ENCODE measurements at regions not wholly inside any gene's neighbourhood (a gene's known extent, or its start where the extent isn't known, plus 50 kb on each side); places are given as distances from the start of the nearest gene placed in this dataset.

DNA sequence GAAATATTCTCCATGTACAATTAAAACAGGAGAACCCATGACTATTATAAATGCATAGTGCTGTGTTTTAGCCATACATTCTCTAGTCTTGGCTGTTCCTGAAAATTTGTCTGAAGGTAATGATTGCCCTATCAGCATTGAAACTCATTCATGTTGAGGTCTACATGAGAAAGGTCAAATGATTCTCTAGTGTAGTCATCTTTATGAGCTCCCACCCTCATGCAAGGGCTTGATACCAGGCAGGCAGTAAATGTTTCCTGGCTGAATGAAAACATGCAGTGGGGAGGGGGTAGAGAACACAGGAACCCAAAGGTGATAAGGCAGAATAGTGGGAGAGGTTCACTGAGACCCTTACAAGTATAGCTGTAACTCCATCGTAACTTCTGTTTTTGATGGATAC, 424.3 kb downstream of the COG6 start:
- Mint-ChIP-seq H3K27me3 (ENCODE audit: insufficient read depth, unreplicated experiment) (no peaks in the 10 kb centered on the region), H3K27ac (ENCODE audit: unreplicated experiment) (no peak overlapping the region), H3K4me3 (ENCODE audit: unreplicated experiment) (no peak overlapping the region), H3K9me3 (ENCODE audit: unreplicated experiment) (no peaks in the 10 kb centered on the region), H3K36me3 (ENCODE audit: insufficient read depth, unreplicated experiment) (no peaks in the 10 kb centered on the region), H3K4me1 (ENCODE audit: low read depth, unreplicated experiment) (no peaks in the 10 kb centered on the region)
- ChIA-PET CTCF (no interaction called here), POLR2A (no interaction called here)
- H3K4me1 ChIP-seq = no peaks in the 10 kb centered on the region
- no peaks in the 10 kb centered on the region for H3K9me3 ChIP-seq
- no peak overlapping the region for H3K4me3 ChIP-seq (ENCODE audit: low read depth, low read length)
- BruUV-seq (replicated peaks) = no TSS peak
- TF ChIP-seq, protein P1, sequence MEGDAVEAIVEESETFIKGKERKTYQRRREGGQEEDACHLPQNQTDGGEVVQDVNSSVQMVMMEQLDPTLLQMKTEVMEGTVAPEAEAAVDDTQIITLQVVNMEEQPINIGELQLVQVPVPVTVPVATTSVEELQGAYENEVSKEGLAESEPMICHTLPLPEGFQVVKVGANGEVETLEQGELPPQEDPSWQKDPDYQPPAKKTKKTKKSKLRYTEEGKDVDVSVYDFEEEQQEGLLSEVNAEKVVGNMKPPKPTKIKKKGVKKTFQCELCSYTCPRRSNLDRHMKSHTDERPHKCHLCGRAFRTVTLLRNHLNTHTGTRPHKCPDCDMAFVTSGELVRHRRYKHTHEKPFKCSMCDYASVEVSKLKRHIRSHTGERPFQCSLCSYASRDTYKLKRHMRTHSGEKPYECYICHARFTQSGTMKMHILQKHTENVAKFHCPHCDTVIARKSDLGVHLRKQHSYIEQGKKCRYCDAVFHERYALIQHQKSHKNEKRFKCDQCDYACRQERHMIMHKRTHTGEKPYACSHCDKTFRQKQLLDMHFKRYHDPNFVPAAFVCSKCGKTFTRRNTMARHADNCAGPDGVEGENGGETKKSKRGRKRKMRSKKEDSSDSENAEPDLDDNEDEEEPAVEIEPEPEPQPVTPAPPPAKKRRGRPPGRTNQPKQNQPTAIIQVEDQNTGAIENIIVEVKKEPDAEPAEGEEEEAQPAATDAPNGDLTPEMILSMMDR (IDR thresholded peaks at IDR 0.05; ENCODE audit: insufficient read depth in 1 of 2, low read depth in 1 of 2, low read length in 1 of 2, severe bottlenecking in 1 of 2, unreplicated experiment in 1 of 2) = no peak
- intact Hi-C loops (cut with micrococcal nuclease; ENCODE audit: unreplicated experiment) = no loop called here
- no peaks in the 10 kb centered on the region for H3K36me3 ChIP-seq (ENCODE audit: control insufficient read depth, insufficient read depth, low read length)
- no peak for DNase-seq
- H3K27me3 ChIP-seq (replicated peaks; ENCODE audit: control insufficient read depth, insufficient read depth, low read length) = no peaks in the 10 kb centered on the region

DNA sequence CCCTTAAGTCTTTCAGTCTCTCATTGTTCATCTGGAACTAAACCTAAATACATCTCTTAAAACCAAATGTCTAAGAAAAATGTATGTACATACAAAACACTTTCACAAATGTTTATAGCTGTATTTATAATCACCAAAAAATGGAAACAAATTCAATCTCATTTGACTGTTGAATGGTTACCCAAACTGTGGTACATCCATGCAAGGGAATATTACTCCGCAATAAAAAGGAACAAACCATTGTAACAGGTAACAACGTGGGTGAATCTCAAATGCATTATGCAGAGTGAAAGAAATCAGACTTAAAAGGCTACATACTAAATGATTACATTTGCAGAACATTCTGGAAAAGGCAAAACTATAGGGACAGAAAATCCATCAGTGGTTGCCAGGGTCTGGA, 425.2 kb downstream of the COG6 start:
- no peaks in the 10 kb centered on the region for H3K27me3 Mint-ChIP-seq (ENCODE audit: insufficient read depth, unreplicated experiment)
- Histone ChIP-seq H3K27me3 (replicated peaks; ENCODE audit: control insufficient read depth, insufficient read depth, low read length) (no peaks in the 10 kb centered on the region), H3K36me3 (ENCODE audit: control insufficient read depth, insufficient read depth, low read length) (no peaks in the 10 kb centered on the region), H3K4me3 (ENCODE audit: low read depth, low read length) (no peak overlapping the region), H3K4me1 (no peaks in the 10 kb centered on the region), H3K9me3 (no peaks in the 10 kb centered on the region)
- H3K36me3 Mint-ChIP-seq (ENCODE audit: insufficient read depth, unreplicated experiment) = no peaks in the 10 kb centered on the region
- ChIA-PET POLR2A (no interaction called here), CTCF (no interaction called here)
- no peaks in the 10 kb centered on the region for H3K9me3 Mint-ChIP-seq (ENCODE audit: unreplicated experiment)
- no peak overlapping the region for H3K27ac Mint-ChIP-seq (ENCODE audit: unreplicated experiment)
- TF ChIP-seq, protein P1 (IDR thresholded peaks at IDR 0.05; ENCODE audit: insufficient read depth in 1 of 2, low read depth in 1 of 2, low read length in 1 of 2, severe bottlenecking in 1 of 2, unreplicated experiment in 1 of 2) = no peak
- no peaks in the 10 kb centered on the region for H3K4me1 Mint-ChIP-seq (ENCODE audit: low read depth, unreplicated experiment)
- no TSS peak for BruUV-seq (replicated peaks)
- H3K4me3 Mint-ChIP-seq (ENCODE audit: unreplicated experiment) = no peak overlapping the region
- intact Hi-C loops (cut with micrococcal nuclease; ENCODE audit: unreplicated experiment) = no loop called here
- DNase-seq = no peak

DNA sequence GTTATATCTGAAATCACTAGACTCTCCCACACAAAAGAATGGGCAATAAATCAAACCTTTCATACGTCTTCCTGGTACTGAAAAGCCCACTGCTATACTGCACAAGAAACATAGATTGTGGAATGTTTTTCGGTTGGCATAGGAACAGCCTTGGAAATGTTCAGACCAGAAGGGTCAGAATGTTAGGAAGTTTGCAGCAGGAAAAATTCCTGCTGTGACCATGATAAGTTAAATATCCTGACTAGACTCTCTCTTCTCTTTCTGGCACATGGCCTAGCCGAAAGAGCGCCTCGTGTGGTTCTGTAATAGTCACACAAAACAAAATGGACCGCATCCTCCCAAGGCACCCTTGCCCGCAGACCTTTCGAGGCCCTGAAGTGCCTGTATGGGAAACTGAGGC, 427.2 kb downstream of the COG6 start:
- POLR2A ChIA-PET = no interaction called here
- no peaks in the 10 kb centered on the region for H3K36me3 ChIP-seq (ENCODE audit: control insufficient read depth, insufficient read depth, low read length)
- TF ChIP-seq, protein P1 (IDR thresholded peaks at IDR 0.05; ENCODE audit: insufficient read depth in 1 of 2, low read depth in 1 of 2, low read length in 1 of 2, severe bottlenecking in 1 of 2, unreplicated experiment in 1 of 2) = no peak
- intact Hi-C loops (cut with micrococcal nuclease; ENCODE audit: unreplicated experiment) = no loop called here
- peaks cover 7% of the 10 kb centered on the region for H3K4me1 ChIP-seq
- no peak for DNase-seq
- H3K4me3 Mint-ChIP-seq (ENCODE audit: unreplicated experiment) = no peak overlapping the region
- H3K9me3 ChIP-seq = no peaks in the 10 kb centered on the region
- H3K4me1 Mint-ChIP-seq (ENCODE audit: low read depth, unreplicated experiment) = peaks cover 9% of the 10 kb centered on the region
- H3K27ac Mint-ChIP-seq (ENCODE audit: unreplicated experiment) = no peak overlapping the region
- H3K27me3 Mint-ChIP-seq (ENCODE audit: insufficient read depth, unreplicated experiment) = no peaks in the 10 kb centered on the region
- H3K4me3 ChIP-seq (ENCODE audit: low read depth, low read length) = no peak overlapping the region
- no peaks in the 10 kb centered on the region for H3K9me3 Mint-ChIP-seq (ENCODE audit: unreplicated experiment)
- no peaks in the 10 kb centered on the region for H3K27me3 ChIP-seq (replicated peaks; ENCODE audit: control insufficient read depth, insufficient read depth, low read length)
- H3K36me3 Mint-ChIP-seq (ENCODE audit: insufficient read depth, unreplicated experiment) = no peaks in the 10 kb centered on the region
- CTCF ChIA-PET = no interaction called here
- BruUV-seq (replicated peaks) = no TSS peak

Measured in Caco-2 (cell line).